ENCODE measurements at regions not wholly inside any gene's neighbourhood (a gene's known extent, or its start where the extent isn't known, plus 50 kb on each side); places are given as distances from the start of the nearest gene placed in this dataset.
A peak's percentile ranks its signal among the peaks of the same experiment; 100 is the strongest.

GRCh38 chr21:15207635-15208370, 143.0 kb upstream of the NRIP1 start:
- no peak for DNase-seq (ENCODE audit: low read depth, low spot score)
- TF ChIP-seq SMARCA5 (IDR thresholded peaks at IDR 0.05): no peak
- TF ChIP-seq CHD2 (IDR thresholded peaks at IDR 0.05; ENCODE audit: borderline replicate concordance, low read depth, low read length): no peak
- no peaks in the 10 kb centered on the region for H4K20me1 ChIP-seq (ENCODE audit: control insufficient read depth, insufficient read depth)
- H3K4me1 ChIP-seq (ENCODE audit: control insufficient read depth, insufficient read depth, low read length): peaks cover 14% of the 10 kb centered on the region
- no TSS peak for BruUV-seq (replicated peaks)
- no peaks in the 10 kb centered on the region for H3K36me3 ChIP-seq (ENCODE audit: control insufficient read depth in 2 of 2, insufficient read depth in 2 of 2, low read length in 1 of 2)
- H3K9me3 ChIP-seq (replicated peaks; ENCODE audit: control insufficient read depth, insufficient read depth, low read length): no peaks in the 10 kb centered on the region; the same call in 2 of the 3 replicates
- no peak overlapping the region for H3K27ac ChIP-seq (ENCODE audit: control insufficient read depth, insufficient read depth)
- H3K27me3 ChIP-seq (replicated peaks in 1 of 2; ENCODE audit: control insufficient read depth in 2 of 2, insufficient read depth in 2 of 2, low read length in 1 of 2): no peaks in the 10 kb centered on the region
- no peak for FAIRE-seq
- in situ Hi-C loops (cut with MboI): no loop called here
- POLR2A ChIA-PET: no interaction called here
- no peak overlapping the region for H3K4me2 ChIP-seq (ENCODE audit: control insufficient read depth, insufficient read depth)
- intact Hi-C loops (cut with micrococcal nuclease; ENCODE audit: unreplicated experiment): no loop called here
- CTCF ChIA-PET: no interaction called here
- RAD21 ChIA-PET (ENCODE audit: unreplicated experiment): no interaction called here
- SMC1A ChIA-PET (ENCODE audit: uncharacterized antibody, unreplicated experiment): no interaction called here
- WGBS (ENCODE audit: insufficient coverage, insufficient replicate concordance, low lambda C conversion rate, missing lambda C conversion rate): 24% methylated on average over 13 of the region's 13 CpGs
- no peaks in the 10 kb centered on the region for H3K79me2 ChIP-seq (ENCODE audit: control insufficient read depth, insufficient read depth, low read length)
- no peak for ATAC-seq
- no peak overlapping the region for H3K9ac ChIP-seq (ENCODE audit: control insufficient read depth, insufficient read depth, low read length)
- H3K4me3 ChIP-seq: no peak overlapping the region
- H2AFZ ChIP-seq (ENCODE audit: control insufficient read depth, low read depth, low read length): no peak overlapping the region

GRCh38 chr21:15208786-15209185, 144.0 kb upstream of the NRIP1 start:
- no TSS peak for BruUV-seq (replicated peaks)
- in situ Hi-C loops (cut with MboI): no loop called here
- Histone ChIP-seq H3K9ac (ENCODE audit: control insufficient read depth, insufficient read depth, low read length) (no peak overlapping the region), H3K27ac (ENCODE audit: control insufficient read depth, insufficient read depth) (no peak overlapping the region), H3K36me3 (ENCODE audit: control insufficient read depth in 2 of 2, insufficient read depth in 2 of 2, low read length in 1 of 2) (no peaks in the 10 kb centered on the region), H3K79me2 (ENCODE audit: control insufficient read depth, insufficient read depth, low read length) (no peaks in the 10 kb centered on the region), H3K27me3 (replicated peaks in 1 of 2; ENCODE audit: control insufficient read depth in 2 of 2, insufficient read depth in 2 of 2, low read length in 1 of 2) (no peaks in the 10 kb centered on the region), H3K4me3 (no peak overlapping the region), H3K4me2 (ENCODE audit: control insufficient read depth, insufficient read depth) (no peak overlapping the region), H4K20me1 (ENCODE audit: control insufficient read depth, insufficient read depth) (no peaks in the 10 kb centered on the region), H3K9me3 (replicated peaks; ENCODE audit: control insufficient read depth, insufficient read depth, low read length) (no peaks in the 10 kb centered on the region; the same call in 2 of the 3 replicates), H3K4me1 (ENCODE audit: control insufficient read depth, insufficient read depth, low read length) (peaks cover 14% of the 10 kb centered on the region), H2AFZ (ENCODE audit: control insufficient read depth, low read depth, low read length) (no peak overlapping the region)
- ATAC-seq: no peak
- intact Hi-C loops (cut with micrococcal nuclease; ENCODE audit: unreplicated experiment): no loop called here
- no peak for FAIRE-seq
- ChIA-PET POLR2A (no interaction called here), RAD21 (ENCODE audit: unreplicated experiment) (no interaction called here), CTCF (no interaction called here), SMC1A (ENCODE audit: uncharacterized antibody, unreplicated experiment) (no interaction called here)
- TF ChIP-seq LARP7 (IDR thresholded peaks at IDR 0.05) (no peak), RUNX3 (IDR thresholded peaks at IDR 0.05; ENCODE audit: low read length) (peak; percentile 35; the same call in 1 of the 2 replicates)
- no peak for DNase-seq (ENCODE audit: low read depth, low spot score)
- under 1% methylated on average over 4 of the region's 4 CpGs for WGBS (ENCODE audit: insufficient coverage, insufficient replicate concordance, low lambda C conversion rate, missing lambda C conversion rate)
